NCI-H82 treated with DMSO at 0.1 percent for 48 hours (cell line): ENCODE measurements at regions not wholly inside any gene's neighbourhood (a gene's known extent, or its start where the extent isn't known, plus 50 kb on each side); places are given as distances from the start of the nearest gene placed in this dataset.
"Not testable (repeated sequence)": the region's sequence is repeated elsewhere in the genome, so short reads cannot be mapped to it uniquely, and the experiment has no call there.

Source experiments
- DNase-seq: peaks from one replicate; lab custom pipeline; 2025; ENCODE audit not compliant: unreplicated experiment; lab: John Stamatoyannopoulos, UW

- DNase-seq: no peak
Observed at GRCh38 chr12:28973491-28973890, 175.6 kb upstream of the FAR2 start.

GRCh38 chr12:28974166-28974565 lies 174.9 kb upstream of the FAR2 start:
- no peak for DNase-seq

GRCh38 chr12:28974883-28975282 lies 174.2 kb upstream of the FAR2 start:
- DNase-seq: no peak

- DNase-seq: no peak
Observed at GRCh38 chr12:28975564-28976340, 173.3 kb upstream of the FAR2 start.

- no peak for DNase-seq
Observed at GRCh38 chr12:28980436-28980835, 168.6 kb upstream of the FAR2 start.

- no peak for DNase-seq
Observed at GRCh38 chr12:28987538-28988324, 161.3 kb upstream of the FAR2 start.

- DNase-seq: no peak
Observed at GRCh38 chr12:28988325-28988704, 160.8 kb upstream of the FAR2 start.

- no peak for DNase-seq
Observed at GRCh38 chr12:28991626-28992025, 157.5 kb upstream of the FAR2 start.

- no peak for DNase-seq
Observed at GRCh38 chr12:28993720-28994119, 155.4 kb upstream of the FAR2 start.

- DNase-seq: no peak
Observed at GRCh38 chr12:28994179-28994715, 154.8 kb upstream of the FAR2 start.

GRCh38 chr12:28996688-28997087 lies 152.4 kb upstream of the FAR2 start:
- DNase-seq: no peak

GRCh38 chr12:28998662-28999120 lies 150.4 kb upstream of the FAR2 start:
- DNase-seq: no peak

- DNase-seq: no peak
Observed at GRCh38 chr12:29004066-29004935, 144.8 kb upstream of the FAR2 start.

GRCh38 chr12:29004936-29005304 lies 144.2 kb upstream of the FAR2 start:
- no peak for DNase-seq

GRCh38 chr12:29008786-29009185 lies 140.3 kb upstream of the FAR2 start:
- DNase-seq: no peak

GRCh38 chr12:29012673-29013072 lies 136.4 kb upstream of the FAR2 start:
- DNase-seq: no peak

GRCh38 chr12:29017532-29017931 lies 131.5 kb upstream of the FAR2 start:
- not testable (repeated sequence) for DNase-seq

- no peak for DNase-seq
Observed at GRCh38 chr12:29023436-29024076, 125.5 kb upstream of the FAR2 start.

- no peak for DNase-seq
Observed at GRCh38 chr12:29024117-29024516, 125.0 kb upstream of the FAR2 start.

GRCh38 chr12:29025937-29026336 lies 123.1 kb upstream of the FAR2 start:
- no peak for DNase-seq

- no peak for DNase-seq
Observed at GRCh38 chr12:29026419-29026818, 122.7 kb upstream of the FAR2 start.
